OCI-LY3 (cell line): ENCODE measurements at regions not wholly inside any gene's neighbourhood (a gene's known extent, or its start where the extent isn't known, plus 50 kb on each side); places are given as distances from the start of the nearest gene placed in this dataset.

Source experiments
- H2AFZ ChIP-seq: fragments of 200-600, 300-600 bp; shearing (Covaris generic); 2 replicates; pipeline ENCODE4 v1.6.0; 2014; ENCODE audit warnings: antibody characterized with exemption, low read depth, low read length
- H3K27ac ChIP-seq: fragments of 200-600, 300-600 bp; sonication (generic); 2 replicates; pipeline ENCODE4 v1.5.1; 2014; ENCODE audit warnings: mild to moderate bottlenecking, low read length, moderate library complexity, mixed read lengths
- H3K27me3 ChIP-seq: fragments of 200-600, 300-600 bp; sonication (generic); 2 replicates; pipeline ENCODE4 v1.6.1; 2014; ENCODE audit warnings: low read depth, low read length, mixed read lengths
- H3K36me3 ChIP-seq: fragments of 200-600, 300-600 bp; sonication (generic); replicated peaks from 2 replicates; pipeline ENCODE3; 2014; ENCODE audit warnings: low read depth, low read length, mixed read lengths
- H3K4me1 ChIP-seq: fragments of 300-600, 200-600 bp; sonication (generic); 2 replicates; pipeline ENCODE4 v1.6.1; 2014; ENCODE audit warnings: low read length, mixed read lengths
- H3K4me2 ChIP-seq: fragments of 200-600, 300-600 bp; sonication (generic); 2 replicates; pipeline ENCODE4 v1.6.1; 2014; ENCODE audit warnings: low read length, mixed read lengths
- H3K4me3 ChIP-seq: fragments of 300-600, 200-600 bp; sonication (generic); 2 replicates; pipeline ENCODE4 v1.5.1; 2014; ENCODE audit warnings: antibody characterized with exemption, mild to moderate bottlenecking, low read length, moderate library complexity
- H3K79me2 ChIP-seq: fragments of 300-600, 200-600 bp; shearing (Covaris generic); 2 replicates; pipeline ENCODE4 v1.6.1; 2014; ENCODE audit warnings: mild to moderate bottlenecking, low read length, mixed read lengths
- H3K9ac ChIP-seq: fragments of 300-600, 200-600 bp; shearing (Covaris generic); 2 replicates; pipeline ENCODE4 v1.6.0; 2014; ENCODE audit warnings: mild to moderate bottlenecking, low read length, moderate library complexity
- H3K9me3 ChIP-seq: fragments of 200-600, 300-600 bp; shearing (Covaris generic); 2 replicates; pipeline ENCODE4 v1.6.1; 2014; ENCODE audit warnings: low read length, mixed read lengths; ENCODE audit not compliant: insufficient read depth
- H4K20me1 ChIP-seq: fragments of 200-600, 300-600 bp; sonication (generic); 2 replicates; pipeline ENCODE4 v1.6.1; 2016; ENCODE audit warnings: low read length, mixed read lengths; ENCODE audit not compliant: insufficient read depth
- EZH2phosphoT487 ChIP-seq: fragments of 200-600 bp; shearing (Covaris generic); IDR thresholded peaks from 2 replicates; pipeline ENCODE4 v1.6.1; 2018; ENCODE audit warnings: antibody characterized with exemption, mixed run types, low read depth
- TF ChIP-seq, protein P1 (sequence below): fragments of 200-600, 300-600 bp; sonication (generic); IDR thresholded peaks from 2 replicates; pipeline ENCODE4 v1.5.1; 2014; ENCODE audit warnings: antibody characterized with exemption, low read length, low read depth

DNA sequence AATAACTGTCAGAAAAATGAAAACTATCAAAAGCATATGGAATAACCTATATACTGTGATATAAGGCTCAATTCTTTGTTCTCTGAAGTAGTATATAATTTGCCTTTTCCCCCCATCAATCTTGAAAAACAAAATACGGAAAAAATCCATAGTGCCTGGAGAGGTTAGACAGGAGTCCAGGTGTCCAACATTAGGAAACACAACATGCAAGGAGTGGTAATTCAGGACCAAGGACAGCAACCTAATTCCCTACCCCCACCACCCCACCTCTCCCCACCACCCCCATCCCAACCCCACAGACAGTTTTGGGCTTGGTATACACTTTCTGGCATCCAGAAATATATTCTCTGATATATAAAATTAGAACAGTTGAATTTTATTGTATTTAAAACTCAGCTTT, 55.1 kb upstream of the SLC25A26 start:
- Histone ChIP-seq H3K27me3 (peaks cover 39% of the 10 kb centered on the region), H3K4me2 (no peak overlapping the region), H2AFZ (no peak overlapping the region), H3K27ac (no peak overlapping the region), H3K79me2 (no peaks in the 10 kb centered on the region), H3K9me3 (no peaks in the 10 kb centered on the region), H4K20me1 (no peaks in the 10 kb centered on the region), H3K4me1 (no peaks in the 10 kb centered on the region), H3K9ac (no peak overlapping the region), H3K36me3 (no peaks in the 10 kb centered on the region), H3K4me3 (no peak overlapping the region)
- TF ChIP-seq EZH2phosphoT487, result no peak
- TF ChIP-seq, protein P1, sequence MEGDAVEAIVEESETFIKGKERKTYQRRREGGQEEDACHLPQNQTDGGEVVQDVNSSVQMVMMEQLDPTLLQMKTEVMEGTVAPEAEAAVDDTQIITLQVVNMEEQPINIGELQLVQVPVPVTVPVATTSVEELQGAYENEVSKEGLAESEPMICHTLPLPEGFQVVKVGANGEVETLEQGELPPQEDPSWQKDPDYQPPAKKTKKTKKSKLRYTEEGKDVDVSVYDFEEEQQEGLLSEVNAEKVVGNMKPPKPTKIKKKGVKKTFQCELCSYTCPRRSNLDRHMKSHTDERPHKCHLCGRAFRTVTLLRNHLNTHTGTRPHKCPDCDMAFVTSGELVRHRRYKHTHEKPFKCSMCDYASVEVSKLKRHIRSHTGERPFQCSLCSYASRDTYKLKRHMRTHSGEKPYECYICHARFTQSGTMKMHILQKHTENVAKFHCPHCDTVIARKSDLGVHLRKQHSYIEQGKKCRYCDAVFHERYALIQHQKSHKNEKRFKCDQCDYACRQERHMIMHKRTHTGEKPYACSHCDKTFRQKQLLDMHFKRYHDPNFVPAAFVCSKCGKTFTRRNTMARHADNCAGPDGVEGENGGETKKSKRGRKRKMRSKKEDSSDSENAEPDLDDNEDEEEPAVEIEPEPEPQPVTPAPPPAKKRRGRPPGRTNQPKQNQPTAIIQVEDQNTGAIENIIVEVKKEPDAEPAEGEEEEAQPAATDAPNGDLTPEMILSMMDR, result no peak

DNA sequence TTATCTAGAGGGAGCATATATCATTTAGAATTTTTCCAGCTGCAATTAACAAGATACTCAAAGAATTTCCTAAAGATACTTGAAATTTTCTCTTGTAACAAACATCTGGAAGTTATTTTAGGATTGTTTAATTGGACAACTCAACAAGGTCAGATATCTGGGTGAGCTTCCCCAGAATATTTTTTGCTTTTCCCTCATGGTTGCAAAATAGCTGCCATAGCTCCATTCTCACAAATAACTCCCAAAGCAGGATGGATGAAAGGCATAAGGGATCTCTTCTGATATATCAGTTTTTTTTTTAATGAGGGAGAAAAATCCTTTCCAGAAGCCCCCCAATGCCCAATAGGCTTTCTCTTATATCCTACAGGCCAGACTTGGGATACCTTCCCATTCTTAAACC, 56.6 kb upstream of the SLC25A26 start:
- no peak for TF ChIP-seq EZH2phosphoT487
- TF ChIP-seq, protein P1, result no peak

DNA sequence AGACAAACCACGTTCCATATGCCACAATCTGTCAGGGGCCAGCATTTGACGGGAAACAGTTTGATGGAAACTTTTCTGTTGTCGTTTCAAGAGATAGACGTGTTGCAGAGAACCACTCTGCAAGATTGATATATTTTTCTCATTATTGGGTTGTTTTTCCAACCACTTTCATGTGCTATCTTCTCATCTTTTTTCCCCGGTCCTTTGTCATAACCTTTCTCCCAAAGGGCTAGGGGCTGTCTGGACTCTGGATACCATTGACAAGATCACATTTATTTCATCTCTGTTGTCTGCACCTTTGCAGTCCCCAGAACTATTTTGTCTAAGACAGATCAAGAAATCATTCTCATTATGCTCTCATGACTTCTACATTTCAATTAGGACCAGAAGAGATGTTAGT, 57.6 kb upstream of the SLC25A26 start:
- Histone ChIP-seq H3K9me3 (no peaks in the 10 kb centered on the region), H2AFZ (no peak overlapping the region), H3K4me3 (no peak overlapping the region), H3K4me2 (no peak overlapping the region), H3K36me3 (no peaks in the 10 kb centered on the region), H3K27ac (no peak overlapping the region), H3K9ac (no peak overlapping the region), H3K79me2 (no peaks in the 10 kb centered on the region), H3K27me3 (peaks cover 32% of the 10 kb centered on the region), H4K20me1 (no peaks in the 10 kb centered on the region), H3K4me1 (no peaks in the 10 kb centered on the region)
- TF ChIP-seq, protein P1, result no peak
- no peak for TF ChIP-seq EZH2phosphoT487

More for the DNA sequence above, 56.6 kb upstream of the SLC25A26 start:
- H3K4me3 ChIP-seq, result no peak overlapping the region
- no peak overlapping the region for H3K27ac ChIP-seq
- no peak overlapping the region for H2AFZ ChIP-seq
- no peak overlapping the region for H3K4me2 ChIP-seq
- H4K20me1 ChIP-seq, result no peaks in the 10 kb centered on the region
- no peaks in the 10 kb centered on the region for H3K36me3 ChIP-seq
- no peak overlapping the region for H3K9ac ChIP-seq
- H3K9me3 ChIP-seq, result no peaks in the 10 kb centered on the region
- no peaks in the 10 kb centered on the region for H3K79me2 ChIP-seq
- no peaks in the 10 kb centered on the region for H3K4me1 ChIP-seq
- peaks cover 33% of the 10 kb centered on the region for H3K27me3 ChIP-seq

DNA sequence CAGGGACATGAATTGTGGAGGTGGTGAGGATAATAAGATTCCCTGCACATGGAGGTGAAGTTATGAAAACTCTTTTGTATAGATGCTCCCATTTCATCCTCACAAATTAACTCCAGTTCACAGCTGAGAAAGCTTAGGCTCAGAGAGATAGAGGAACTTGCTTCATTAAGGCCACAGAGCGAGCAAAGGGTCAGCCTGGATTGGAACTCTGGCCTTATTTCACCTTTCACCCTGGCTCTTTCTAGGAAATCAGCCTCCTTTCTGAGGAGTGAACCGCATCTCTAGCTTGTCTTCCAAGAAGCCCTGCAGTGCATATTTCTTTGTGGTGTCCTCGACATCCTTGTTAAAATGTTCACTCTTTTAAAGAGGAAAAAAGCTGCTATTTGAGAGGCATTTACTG, 58.0 kb upstream of the SLC25A26 start:
- Histone ChIP-seq H4K20me1 (no peaks in the 10 kb centered on the region), H3K9ac (no peak overlapping the region), H3K4me3 (no peak overlapping the region), H3K79me2 (no peaks in the 10 kb centered on the region), H3K4me2 (no peak overlapping the region), H3K4me1 (no peaks in the 10 kb centered on the region), H3K27ac (no peak overlapping the region), H2AFZ (no peak overlapping the region), H3K27me3 (peaks cover 32% of the 10 kb centered on the region), H3K36me3 (no peaks in the 10 kb centered on the region), H3K9me3 (no peaks in the 10 kb centered on the region)
- TF ChIP-seq, protein P1, result no peak
- no peak for TF ChIP-seq EZH2phosphoT487
